Stomach (tissue), 4 donors: ENCODE measurements at regions not wholly inside any gene's neighbourhood (a gene's known extent, or its start where the extent isn't known, plus 50 kb on each side); places are given as distances from the start of the nearest gene placed in this dataset.

Source experiments
- EP300 ChIP-seq: sonication (generic); formaldehyde crosslinking; IDR thresholded peaks from one replicate; pipeline ENCODE4 v1.6.1; 2017; ENCODE audit warnings: antibody characterized with exemption
- POLR2A ChIP-seq, 4 donors: fragments of 450-650 bp; IDR thresholded peaks; one replicate each; pipeline ENCODE4 v1.6.1; 2016; ENCODE audit warnings: antibody characterized with exemption in 4 of 4, control low read depth in 2 of 4, mild to moderate bottlenecking in 1 of 4, moderate library complexity in 1 of 4
- POLR2AphosphoS5 ChIP-seq, 3 donors: sonication (generic); formaldehyde crosslinking; IDR thresholded peaks; one replicate each; pipeline ENCODE4 v1.6.1; 2016; ENCODE audit warnings: antibody characterized with exemption in 3 of 3
- TF ChIP-seq, protein P1 (sequence below), 7 experiments: fragments of 450-650 bp in 4 of 7; fragments of 200-600 bp in 3 of 7; sonication (generic) in 3 of 7; IDR thresholded peaks; one replicate each; pipeline ENCODE4 v1.5.1; 2016 to 2019; ENCODE audit warnings: antibody characterized with exemption in 7 of 7, control low read depth in 2 of 7, mild to moderate bottlenecking in 1 of 7

DNA sequence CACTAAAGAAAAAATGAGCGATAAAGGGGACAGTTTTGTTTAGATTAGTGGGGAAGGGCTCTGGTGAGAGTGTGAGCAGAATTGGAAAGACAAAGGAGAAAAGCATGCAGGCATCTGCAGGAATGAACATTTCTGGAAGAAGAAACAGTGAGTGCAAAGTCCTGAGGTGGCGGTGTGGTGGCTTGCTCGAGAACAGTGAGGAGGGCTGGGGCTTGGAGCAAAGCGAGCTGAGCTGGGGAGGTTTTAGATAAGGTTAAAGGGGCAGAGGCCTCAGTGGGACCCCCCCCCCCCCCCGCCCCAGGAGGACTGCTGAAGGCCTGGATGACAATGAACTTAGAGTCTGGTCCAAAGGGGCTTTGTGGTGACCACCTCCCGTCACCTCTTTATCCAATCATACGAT is 202.7 kb upstream of the MVB12B start:
- TF ChIP-seq EP300, result no peak
- TF ChIP-seq, protein P1, sequence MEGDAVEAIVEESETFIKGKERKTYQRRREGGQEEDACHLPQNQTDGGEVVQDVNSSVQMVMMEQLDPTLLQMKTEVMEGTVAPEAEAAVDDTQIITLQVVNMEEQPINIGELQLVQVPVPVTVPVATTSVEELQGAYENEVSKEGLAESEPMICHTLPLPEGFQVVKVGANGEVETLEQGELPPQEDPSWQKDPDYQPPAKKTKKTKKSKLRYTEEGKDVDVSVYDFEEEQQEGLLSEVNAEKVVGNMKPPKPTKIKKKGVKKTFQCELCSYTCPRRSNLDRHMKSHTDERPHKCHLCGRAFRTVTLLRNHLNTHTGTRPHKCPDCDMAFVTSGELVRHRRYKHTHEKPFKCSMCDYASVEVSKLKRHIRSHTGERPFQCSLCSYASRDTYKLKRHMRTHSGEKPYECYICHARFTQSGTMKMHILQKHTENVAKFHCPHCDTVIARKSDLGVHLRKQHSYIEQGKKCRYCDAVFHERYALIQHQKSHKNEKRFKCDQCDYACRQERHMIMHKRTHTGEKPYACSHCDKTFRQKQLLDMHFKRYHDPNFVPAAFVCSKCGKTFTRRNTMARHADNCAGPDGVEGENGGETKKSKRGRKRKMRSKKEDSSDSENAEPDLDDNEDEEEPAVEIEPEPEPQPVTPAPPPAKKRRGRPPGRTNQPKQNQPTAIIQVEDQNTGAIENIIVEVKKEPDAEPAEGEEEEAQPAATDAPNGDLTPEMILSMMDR (IDR thresholded peaks at IDR 0.05), result no peak
- no peak for TF ChIP-seq POLR2AphosphoS5 (IDR thresholded peaks at IDR 0.05)
- no peak for TF ChIP-seq POLR2A (IDR thresholded peaks at IDR 0.05)
